HG03280 (cell line): ENCODE measurements at regions not wholly inside any gene's neighbourhood (a gene's known extent, or its start where the extent isn't known, plus 50 kb on each side); places are given as distances from the start of the nearest gene placed in this dataset.

Source experiments
- ATAC-seq: cut with Tn5 transposase; IDR thresholded peaks from one replicate; pipeline ENCODE4 v1.9.1; 2021; ENCODE audit warnings: mild to moderate bottlenecking, moderate library complexity; ENCODE audit not compliant: unreplicated experiment

GRCh38 chr5:98461485-98461884, 312.0 kb upstream of the RGMB start:
- no peak for ATAC-seq

- ATAC-seq, result no peak
Observed at GRCh38 chr5:98463222-98463621, 310.2 kb upstream of the RGMB start.

GRCh38 chr5:98463676-98464075, 309.8 kb upstream of the RGMB start:
- no peak for ATAC-seq

- peak; percentile 68 for ATAC-seq
Observed at GRCh38 chr5:98464737-98465330, 308.6 kb upstream of the RGMB start.

GRCh38 chr5:98468188-98468869, 305.1 kb upstream of the RGMB start:
- ATAC-seq, result no peak

GRCh38 chr5:98470747-98471146, 302.7 kb upstream of the RGMB start:
- no peak for ATAC-seq

- ATAC-seq, result no peak
Observed at GRCh38 chr5:98471458-98471857, 302.0 kb upstream of the RGMB start.

- ATAC-seq, result no peak
Observed at GRCh38 chr5:98474216-98474615, 299.2 kb upstream of the RGMB start.

GRCh38 chr5:98474782-98475181, 298.7 kb upstream of the RGMB start:
- no peak for ATAC-seq

GRCh38 chr5:98482321-98483300, 290.9 kb upstream of the RGMB start:
- no peak for ATAC-seq

GRCh38 chr5:98483301-98483685, 290.2 kb upstream of the RGMB start:
- ATAC-seq, result no peak

GRCh38 chr5:98489021-98489420, 284.4 kb upstream of the RGMB start:
- ATAC-seq, result no peak

GRCh38 chr5:98490348-98490747, 283.1 kb upstream of the RGMB start:
- ATAC-seq, result no peak

GRCh38 chr5:98492258-98492657, 281.2 kb upstream of the RGMB start:
- ATAC-seq, result no peak

GRCh38 chr5:98497418-98497817, 276.0 kb upstream of the RGMB start:
- ATAC-seq, result no peak

GRCh38 chr5:98498028-98498427, 275.4 kb upstream of the RGMB start:
- ATAC-seq, result no peak

- ATAC-seq, result no peak
Observed at GRCh38 chr5:98499892-98500291, 273.6 kb upstream of the RGMB start.

GRCh38 chr5:98500811-98501210, 272.7 kb upstream of the RGMB start:
- ATAC-seq, result no peak

- no peak for ATAC-seq
Observed at GRCh38 chr5:98503616-98504015, 269.8 kb upstream of the RGMB start.

- ATAC-seq, result no peak
Observed at GRCh38 chr5:98504505-98504904, 269.0 kb upstream of the RGMB start.

GRCh38 chr5:98510143-98510985, 263.1 kb upstream of the RGMB start:
- no peak for ATAC-seq
